GM12891 (cell line): ENCODE measurements at regions not wholly inside any gene's neighbourhood (a gene's known extent, or its start where the extent isn't known, plus 50 kb on each side); places are given as distances from the start of the nearest gene placed in this dataset.

Experiments
- POLR2A ChIP-seq: IDR thresholded peaks from 2 replicates; pipeline ENCODE4 v1.6.1; 2011; ENCODE audit warnings: low read depth, low read length, control low read depth
- POLR2AphosphoS5 ChIP-seq: IDR thresholded peaks from 2 replicates; pipeline ENCODE4 v1.6.1; 2011; ENCODE audit warnings: low read depth, low read length, control low read depth
- POU2F2 ChIP-seq: IDR thresholded peaks from 2 replicates; pipeline ENCODE4 v1.6.1; 2011; ENCODE audit warnings: low read depth, mild to moderate bottlenecking, control low read depth, low read length, moderate library complexity
- SPI1 ChIP-seq: IDR thresholded peaks from 2 replicates; pipeline ENCODE4 v1.6.1; 2011; ENCODE audit warnings: low read depth, low read length, control low read depth
- TAF1 ChIP-seq: IDR thresholded peaks from 2 replicates; pipeline ENCODE4 v1.6.1; 2011; ENCODE audit warnings: low read depth, low read length, control low read depth

- no peak for TF ChIP-seq POLR2A
- no peak for TF ChIP-seq TAF1
- no peak for TF ChIP-seq POLR2AphosphoS5
- no peak for TF ChIP-seq POU2F2
- TF ChIP-seq SPI1 = no peak
Measured at GRCh38 chr9:73736270-73736669, 584.6 kb downstream of the ANXA1 start.
